Ovary (tissue), 7 donors: ENCODE measurements at regions not wholly inside any gene's neighbourhood (a gene's known extent, or its start where the extent isn't known, plus 50 kb on each side); places are given as distances from the start of the nearest gene placed in this dataset.
A peak's percentile ranks its signal among the peaks of the same experiment; 100 is the strongest.

ENCODE experiments used
- DNase-seq, 5 donors: peaks; one replicate each; pipeline ENCODE4 v3.0.0-alpha.2; 2019 to 2020
- H3K27ac ChIP-seq, 2 donors: fragments of 200-600 bp; one replicate each; pipeline versions ENCODE4 v1.5.1 to v1.8.0; 2019 to 2022
- H3K27me3 ChIP-seq: fragments of 200-600 bp; one replicate; pipeline ENCODE4 v1.8.0; 2022
- H3K36me3 ChIP-seq: fragments of 200-600 bp; sonication (generic); one replicate; pipeline ENCODE4 v1.5.1; 2019
- H3K4me1 ChIP-seq: one replicate; pipeline ENCODE4 v1.8.1; 2013; ENCODE audit warnings: mild to moderate bottlenecking, moderate library complexity; ENCODE audit not compliant: insufficient read depth
- H3K4me3 ChIP-seq: fragments of 200-600 bp; sonication (generic); one replicate; pipeline ENCODE4 v1.5.1; 2017
- H3K9me3 ChIP-seq, 2 donors: fragments of 200-600 bp in 1 of 2; sonication (generic) in 1 of 2; one replicate each; pipeline versions ENCODE4 v1.5.1 to v1.8.1; 2013 to 2019; ENCODE audit warnings: mild to moderate bottlenecking in 1 of 2, moderate library complexity in 1 of 2
- CTCF ChIP-seq, 3 donors: fragments of 450-650 bp in 2 of 3; fragments of 200-600 bp in 1 of 3; IDR thresholded peaks; one replicate each; pipeline versions ENCODE4 v1.5.1 to v1.8.0; 2016 to 2022; ENCODE audit warnings: antibody characterized with exemption in 3 of 3, mild to moderate bottlenecking in 1 of 3
- EP300 ChIP-seq: sonication (generic); formaldehyde crosslinking; IDR thresholded peaks from one replicate; pipeline ENCODE4 v1.6.1; 2017; ENCODE audit warnings: antibody characterized with exemption
- POLR2A ChIP-seq: fragments of 450-650 bp; IDR thresholded peaks from one replicate; pipeline ENCODE4 v1.6.1; 2017; ENCODE audit warnings: antibody characterized with exemption, mild to moderate bottlenecking, moderate library complexity
- WGBS, 3 donors: extraction: QIAGEN DNeasy Blood & Tissue Kit in 1 of 3; methylation state at CpG; one replicate each; pipeline versions ENCODE4 v1.1.5 to v1.1.7; 2013 to 2017; 5-methylcytosine and 5-hydroxymethylcytosine counted together
- intact Hi-C, 4 donors: fragments of 100-400 bp; cut with DNase I; formaldehyde crosslinking; loops; one replicate each; pipeline versions ENCODE4 v1.11.0 to v1.15.1; 2022 to 2023
- donor health status: DM: no; HTN: no; CAD: no; lungs with moderate emphysema.
- donor health status: DM: no; HTN: no; CAD: no.
- donor health status: Bipolar disorder and iron deficiency.
- donor health status: DM: no; HTN: no; CAD: no.
- donor health status: DM: yes; HTN: yes; CAD: no.

GRCh38 chr3:197353001-197353866 lies 54.8 kb upstream of the DLG1 start:
- no peaks in the 10 kb centered on the region for H3K27me3 ChIP-seq
- 53 to 69% (median 64%) methylated on average over 8 of the region's 8 CpGs for WGBS, 3 donors
- no peak overlapping the region for H3K4me3 ChIP-seq
- intact Hi-C loops, result no loop called here
- no peak for DNase-seq
- no peaks in the 10 kb centered on the region for H3K9me3 ChIP-seq
- H3K27ac ChIP-seq, result no peak overlapping the region
- TF ChIP-seq CTCF (IDR thresholded peaks at IDR 0.05), result no peak
- no peak for TF ChIP-seq POLR2A
- TF ChIP-seq EP300, result no peak
- H3K4me1 ChIP-seq, result peaks cover 13% of the 10 kb centered on the region
- no peaks in the 10 kb centered on the region for H3K36me3 ChIP-seq

- Histone ChIP-seq H3K4me1 (peaks cover 13% of the 10 kb centered on the region), H3K9me3 (no peaks in the 10 kb centered on the region), H3K4me3 (no peak overlapping the region), H3K36me3 (no peaks in the 10 kb centered on the region), H3K27ac (no peak overlapping the region), H3K27me3 (no peaks in the 10 kb centered on the region)
- no peak for TF ChIP-seq EP300
- no peak for TF ChIP-seq CTCF (IDR thresholded peaks at IDR 0.05)
- TF ChIP-seq POLR2A, result no peak
- 12 to 14% (median 13%) methylated on average over 5 of the region's 5 CpGs for WGBS, 3 donors
- peak; percentile 41 to 87 (median 75) for DNase-seq
- intact Hi-C loops, result no loop called here
Observed at GRCh38 chr3:197352382-197352781, 54.0 kb upstream of the DLG1 start.

- H3K27ac ChIP-seq, result no peak overlapping the region
- no peak for TF ChIP-seq CTCF (IDR thresholded peaks at IDR 0.05)
- TF ChIP-seq POLR2A, result no peak
- no peak for TF ChIP-seq EP300
- intact Hi-C loops, result no loop called here
Observed at GRCh38 chr3:197350446-197350845, 52.0 kb upstream of the DLG1 start.

GRCh38 chr3:197349368-197349767 lies 51.0 kb upstream of the DLG1 start:
- Histone ChIP-seq H3K27ac (no peak overlapping the region), H3K4me1 (peaks cover 5% of the 10 kb centered on the region), H3K27me3 (no peaks in the 10 kb centered on the region), H3K9me3 (no peaks in the 10 kb centered on the region), H3K4me3 (no peak overlapping the region), H3K36me3 (no peaks in the 10 kb centered on the region)
- DNase-seq, result no peak
- intact Hi-C loops, result no loop called here
- 18 to 36% (median 26%) methylated on average over 8 of the region's 8 CpGs for WGBS, 3 donors
- TF ChIP-seq POLR2A (no peak), EP300 (no peak), CTCF (IDR thresholded peaks at IDR 0.05) (no peak)

More at GRCh38 chr3:197350446-197350845, 52.0 kb upstream of the DLG1 start:
- Histone ChIP-seq H3K4me1 (peaks cover 11% of the 10 kb centered on the region), H3K27me3 (no peaks in the 10 kb centered on the region), H3K36me3 (no peaks in the 10 kb centered on the region), H3K9me3 (no peaks in the 10 kb centered on the region), H3K4me3 (no peak overlapping the region)
- DNase-seq, result no peak
- WGBS, 3 donors, result 94 to 95% (median 95%) methylated on average over 13 of the region's 13 CpGs
